GM18502 (cell line): ENCODE measurements at regions not wholly inside any gene's neighbourhood (a gene's known extent, or its start where the extent isn't known, plus 50 kb on each side); places are given as distances from the start of the nearest gene placed in this dataset.
"Not testable (repeated sequence)": the region's sequence is repeated elsewhere in the genome, so short reads cannot be mapped to it uniquely, and the experiment has no call there.

Experiments
- ATAC-seq: cut with Tn5 transposase; IDR thresholded peaks from one replicate; pipeline ENCODE4 v1.9.1; 2021; ENCODE audit warnings: mild to moderate bottlenecking; ENCODE audit not compliant: unreplicated experiment, poor library complexity

DNA sequence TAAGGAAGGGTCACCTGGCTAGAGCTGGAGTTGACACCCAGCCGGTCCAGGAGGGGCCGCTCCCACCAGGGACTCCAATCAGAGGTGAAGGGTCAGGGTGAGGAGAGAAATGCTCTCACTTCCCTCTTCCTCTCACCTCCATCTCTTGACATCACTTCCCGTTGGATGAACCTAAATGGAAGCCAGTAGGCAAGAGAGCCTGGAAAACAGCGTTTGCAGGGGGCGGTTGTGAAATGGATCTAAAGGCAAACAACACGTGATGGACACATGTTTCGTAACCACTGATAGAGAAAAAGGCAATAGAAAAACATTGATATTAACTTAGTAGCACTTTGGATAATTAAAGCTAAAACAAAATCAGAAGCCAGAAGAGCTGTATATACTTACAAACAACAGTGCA is 105.6 kb upstream of the FOXA2 start:
- no peak for ATAC-seq

DNA sequence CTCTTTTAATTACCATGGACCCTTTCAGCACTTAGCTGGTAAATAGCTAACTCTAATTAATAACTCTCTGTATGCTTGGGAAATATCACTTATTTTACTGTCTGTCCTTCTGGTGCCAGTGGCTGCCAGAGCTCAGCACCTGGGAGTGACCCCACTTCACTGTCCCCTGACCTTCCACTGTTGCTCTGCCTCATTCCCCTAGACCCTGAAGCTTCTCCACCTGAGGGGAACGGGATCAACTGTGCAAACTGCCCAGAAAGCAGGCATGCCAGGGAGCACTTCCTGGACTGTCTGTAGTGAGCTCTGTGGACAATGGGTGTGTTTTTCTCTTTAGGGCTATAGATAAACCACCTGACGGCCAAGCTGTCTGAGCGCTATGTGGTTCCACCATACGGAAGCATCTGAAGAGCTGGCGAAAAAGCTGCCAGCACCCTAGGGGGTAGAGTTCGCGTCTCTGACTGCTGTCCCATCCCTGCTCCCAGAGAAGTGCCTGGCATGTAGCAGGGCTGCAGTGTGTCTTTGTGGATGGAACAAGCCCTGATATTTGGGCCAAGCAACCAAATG is 106.3 kb upstream of the FOXA2 start:
- no peak for ATAC-seq

DNA sequence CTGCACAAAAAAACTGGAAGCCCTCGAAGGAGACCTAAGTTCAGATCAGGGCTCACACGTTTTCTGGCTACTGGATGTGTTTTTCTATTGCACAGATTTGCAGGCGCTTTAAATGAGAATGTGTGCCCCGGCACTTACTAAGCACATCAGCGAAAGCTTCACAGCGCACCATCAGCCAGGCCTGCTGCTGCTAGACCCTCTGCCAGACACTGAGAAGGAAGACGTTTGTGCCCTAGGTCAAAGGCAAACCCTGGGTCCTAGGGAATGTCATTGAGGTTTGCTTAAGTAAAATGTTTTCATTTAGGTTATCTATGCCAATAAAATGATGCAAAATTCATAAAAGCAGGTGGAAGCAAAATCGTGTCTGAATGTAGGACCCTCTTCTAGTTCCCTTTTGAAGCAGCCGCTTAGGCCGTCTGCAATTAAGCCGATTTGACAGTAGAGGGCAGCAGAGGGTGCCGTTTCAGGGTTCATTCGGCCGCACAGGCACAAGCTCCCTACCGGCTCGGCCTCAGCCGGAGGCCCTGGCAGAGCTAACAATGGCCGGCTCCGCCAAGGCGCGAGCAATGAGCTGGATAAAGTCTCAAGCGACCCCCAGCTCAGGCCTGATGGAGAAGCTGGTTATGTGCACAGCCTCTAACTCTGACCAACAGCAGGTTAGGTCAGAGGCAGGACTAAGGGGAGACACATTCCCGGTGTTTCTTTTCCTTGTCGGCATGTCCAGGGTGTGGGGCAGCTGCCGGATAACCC is 107.2 kb upstream of the FOXA2 start:
- peak; percentile 59 for ATAC-seq

DNA sequence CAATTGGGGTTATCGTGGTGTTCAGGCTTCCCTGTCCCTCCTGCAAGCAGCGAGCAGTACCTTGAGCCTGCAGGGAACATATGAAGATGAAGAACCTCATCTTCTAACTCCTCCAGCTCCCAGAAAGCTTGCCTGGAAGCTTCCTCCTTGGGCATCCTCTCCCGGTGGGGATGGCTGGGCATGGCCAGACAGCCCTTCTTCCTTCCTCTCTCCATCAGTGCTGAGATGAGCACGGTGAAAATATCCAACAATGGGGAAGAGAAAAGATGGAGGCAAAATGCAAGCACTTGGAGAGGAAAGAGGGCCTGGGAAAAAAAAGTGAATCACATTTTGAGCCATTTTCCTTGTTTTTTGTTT is 107.7 kb upstream of the FOXA2 start:
- no peak for ATAC-seq

DNA sequence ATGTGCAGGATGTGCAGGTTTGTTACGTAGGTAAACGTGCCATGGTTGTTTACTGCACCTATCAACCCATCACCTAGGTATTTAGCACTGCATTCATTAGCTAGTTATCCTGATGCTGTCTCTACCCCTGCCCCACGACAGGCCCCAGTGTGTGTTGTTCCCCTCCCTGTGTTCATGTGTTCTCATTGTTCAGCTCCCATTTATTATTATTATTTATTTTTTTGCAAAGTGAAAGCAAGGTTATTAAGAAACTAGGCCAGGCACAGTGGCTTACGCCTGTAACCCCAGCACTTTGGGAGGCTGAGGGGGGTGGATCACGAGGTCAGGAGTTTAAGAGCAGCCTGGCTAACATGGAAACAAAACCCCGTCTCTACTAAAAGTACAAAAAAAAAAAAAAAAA is 108.2 kb upstream of the FOXA2 start:
- not testable (repeated sequence) for ATAC-seq

DNA sequence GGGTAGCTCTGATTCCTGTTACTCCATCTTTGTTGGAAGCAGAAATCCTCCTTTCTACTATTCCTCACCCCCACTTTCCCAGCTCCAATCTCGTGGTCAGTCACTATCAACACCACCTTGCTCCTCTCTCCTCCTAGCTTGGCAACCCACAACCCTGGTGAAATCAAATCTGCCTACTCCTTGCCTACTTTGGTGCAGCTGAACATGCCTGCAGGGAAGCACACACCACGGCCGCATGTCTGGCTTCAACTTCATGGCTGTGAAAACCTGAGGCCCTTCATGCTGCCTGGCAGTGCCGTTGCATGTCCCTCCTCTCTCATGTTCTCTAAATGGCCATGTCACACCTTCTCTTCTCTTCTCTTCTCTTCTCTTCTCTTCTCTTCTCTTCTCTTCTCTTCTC is 112.4 kb upstream of the FOXA2 start:
- no peak for ATAC-seq

DNA sequence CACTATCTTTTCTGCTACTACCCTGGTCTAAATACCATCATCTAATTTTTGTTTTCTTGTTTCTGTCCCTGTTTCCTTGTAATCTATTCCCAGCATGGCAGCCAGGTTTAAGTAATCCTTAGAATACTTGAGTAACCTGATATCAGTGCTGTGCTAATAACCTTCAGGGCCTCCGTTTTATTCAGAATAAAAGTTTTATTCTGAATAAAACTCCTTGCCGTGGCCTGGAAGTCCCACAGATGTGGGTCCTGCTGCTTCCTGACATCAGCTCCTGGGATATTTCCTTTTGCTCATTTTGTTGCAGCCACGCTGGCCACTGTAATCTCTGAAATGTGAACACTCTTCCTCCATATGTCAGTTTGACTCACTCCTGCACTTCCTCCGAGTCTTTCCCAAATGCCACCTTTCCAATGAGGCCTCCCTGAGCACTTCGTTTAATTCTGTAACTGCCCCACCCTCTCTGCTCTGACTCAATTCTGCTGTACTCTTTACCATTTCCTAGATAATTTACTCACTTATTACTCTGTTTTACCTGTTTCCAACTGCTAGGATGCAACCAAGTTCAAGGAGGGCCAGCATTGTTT is 114.0 kb upstream of the FOXA2 start:
- no peak for ATAC-seq

DNA sequence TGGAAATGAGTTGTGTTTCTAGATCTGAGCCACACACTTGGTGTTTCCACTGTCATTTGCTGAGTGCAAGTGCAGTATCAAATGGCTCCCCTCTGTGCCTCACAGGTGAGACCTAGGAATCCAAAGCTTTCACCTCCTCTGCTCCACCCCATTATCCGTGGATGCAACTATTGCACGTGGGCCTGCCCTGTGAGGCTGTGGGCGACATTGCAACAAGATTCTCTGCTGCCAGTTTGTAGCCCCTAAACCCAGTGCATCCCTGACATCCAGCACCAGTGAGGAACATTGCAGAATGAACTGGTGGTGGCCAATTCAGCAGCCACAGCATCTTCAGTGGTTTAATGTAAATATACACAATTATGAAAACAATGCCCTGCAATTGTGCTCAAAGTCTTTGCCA is 115.0 kb upstream of the FOXA2 start:
- no peak for ATAC-seq

DNA sequence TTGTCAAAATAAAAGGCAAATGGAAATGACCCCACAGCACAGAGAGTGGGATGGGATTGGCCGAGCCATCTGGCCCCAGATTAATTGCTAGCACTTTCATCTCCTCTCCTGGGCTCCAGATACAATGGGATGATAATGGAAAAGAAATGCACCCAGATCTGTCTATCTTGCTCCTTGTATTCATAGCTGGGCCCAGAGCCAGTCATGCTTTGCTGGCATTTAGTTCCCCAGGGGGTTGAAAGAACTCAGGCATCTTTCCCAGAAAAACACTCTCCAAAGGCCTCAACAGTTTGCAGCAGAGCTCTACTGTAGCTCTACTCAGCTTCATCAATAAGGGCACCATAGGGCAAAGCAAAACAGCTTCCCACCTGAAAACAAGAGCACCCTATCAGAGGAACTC is 116.0 kb upstream of the FOXA2 start:
- ATAC-seq: no peak

DNA sequence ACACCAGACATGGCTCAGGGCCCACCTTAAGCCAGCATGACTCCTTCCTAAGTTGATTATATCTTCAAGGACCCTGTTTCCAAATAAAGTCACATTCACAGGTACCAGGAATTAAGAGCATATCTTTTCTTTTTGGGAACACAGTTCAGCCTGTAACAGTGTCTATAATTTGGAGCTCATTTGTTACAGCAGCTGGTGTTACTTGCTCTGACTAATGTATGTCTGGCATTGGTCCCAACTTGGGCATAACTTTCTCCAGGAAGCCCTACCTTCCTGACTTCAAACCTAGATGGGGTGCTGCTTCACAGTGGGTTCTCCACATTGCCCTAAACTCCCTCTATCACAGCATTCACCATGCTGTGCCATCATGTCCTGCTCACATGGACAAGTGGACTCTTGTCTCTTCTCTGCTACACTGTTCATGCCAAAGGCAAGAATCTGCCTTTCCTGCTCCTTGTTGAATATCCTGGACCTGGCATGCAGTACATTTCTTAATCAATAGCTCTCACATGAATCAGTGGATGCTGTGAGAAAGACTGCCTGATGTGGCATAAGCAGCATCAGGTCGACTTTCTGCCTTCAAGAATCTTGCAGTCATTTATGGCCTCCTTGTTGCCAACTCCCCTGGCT is 117.4 kb upstream of the FOXA2 start:
- ATAC-seq: no peak

DNA sequence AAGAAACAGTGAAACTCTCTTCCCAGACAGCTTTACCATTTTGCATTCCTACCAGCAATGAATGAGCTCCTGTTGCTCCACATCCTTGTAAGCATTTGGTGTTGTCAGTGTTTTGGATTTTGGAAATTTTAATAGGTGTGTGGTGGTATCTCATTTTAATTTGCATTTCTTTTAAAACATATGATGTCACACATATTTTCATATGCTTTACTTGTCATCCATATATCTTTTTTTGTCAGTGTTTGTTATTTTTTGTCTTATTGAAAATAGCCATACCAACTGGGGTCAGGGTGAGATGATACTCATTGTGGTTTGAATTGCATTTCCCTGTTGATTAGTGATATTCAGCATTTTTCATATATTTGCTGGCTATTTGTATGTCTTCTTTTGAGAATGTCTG is 119.5 kb upstream of the FOXA2 start:
- no peak for ATAC-seq

DNA sequence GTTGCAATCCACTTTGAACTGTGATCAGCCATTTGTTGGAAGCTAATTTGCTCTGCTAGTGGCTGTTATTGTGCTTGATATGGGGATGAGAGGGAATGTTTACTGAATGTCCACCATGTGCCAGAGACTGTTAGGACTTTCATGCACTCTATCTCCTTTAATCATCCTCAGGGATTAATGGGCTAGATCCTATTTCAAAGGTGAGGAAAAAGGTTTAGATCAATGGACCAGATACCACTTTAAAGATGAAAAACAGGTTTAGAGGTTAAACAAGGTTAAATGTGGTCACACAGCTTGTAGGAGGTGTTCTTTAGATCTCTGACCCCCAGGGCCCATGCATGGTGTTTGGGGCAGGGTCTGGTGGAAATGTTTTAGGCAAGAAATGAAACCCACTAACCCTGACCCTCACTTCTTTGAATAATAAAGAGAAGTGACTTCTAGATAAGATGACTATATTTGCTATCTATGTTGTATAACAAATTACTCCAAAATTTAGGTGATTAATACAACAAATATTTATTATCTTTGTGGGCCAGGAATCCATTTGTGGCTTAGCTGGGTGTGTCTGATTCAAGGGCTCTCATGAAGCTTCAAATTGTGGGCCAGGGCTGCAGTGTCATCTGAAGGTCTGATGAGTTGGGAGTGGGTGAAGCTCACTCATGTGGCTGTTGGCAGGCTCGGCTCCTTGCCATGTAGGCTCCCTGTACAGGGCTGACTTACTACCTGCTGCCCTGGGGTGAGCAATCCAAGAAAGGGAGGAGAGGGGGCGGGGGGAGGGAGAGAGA is 127.8 kb upstream of the FOXA2 start:
- ATAC-seq: no peak

DNA sequence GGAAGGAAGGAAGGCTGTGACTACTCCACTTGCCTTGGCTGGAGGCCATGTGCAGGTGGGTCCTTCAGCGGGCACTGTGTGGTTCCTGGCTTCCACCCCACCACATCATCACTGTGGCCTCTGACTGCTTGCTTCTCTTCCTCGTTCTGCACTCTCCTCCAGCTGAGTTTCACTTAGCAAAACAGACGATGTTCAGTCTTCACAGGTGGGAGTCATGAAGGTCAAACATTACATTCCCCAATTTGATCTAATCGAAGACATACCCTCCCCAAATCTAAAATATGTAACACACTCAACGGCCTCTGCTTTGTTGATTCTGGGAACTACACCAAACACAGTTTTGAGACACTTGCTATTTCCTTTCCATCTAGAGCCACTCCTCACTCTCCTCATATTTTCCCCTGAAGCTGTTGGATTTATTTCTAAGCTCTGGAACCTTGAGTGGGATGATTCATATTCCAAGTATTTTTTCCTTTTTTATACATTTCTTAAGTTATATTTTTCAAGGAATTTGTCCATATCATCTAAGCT is 132.5 kb upstream of the FOXA2 start:
- no peak for ATAC-seq

DNA sequence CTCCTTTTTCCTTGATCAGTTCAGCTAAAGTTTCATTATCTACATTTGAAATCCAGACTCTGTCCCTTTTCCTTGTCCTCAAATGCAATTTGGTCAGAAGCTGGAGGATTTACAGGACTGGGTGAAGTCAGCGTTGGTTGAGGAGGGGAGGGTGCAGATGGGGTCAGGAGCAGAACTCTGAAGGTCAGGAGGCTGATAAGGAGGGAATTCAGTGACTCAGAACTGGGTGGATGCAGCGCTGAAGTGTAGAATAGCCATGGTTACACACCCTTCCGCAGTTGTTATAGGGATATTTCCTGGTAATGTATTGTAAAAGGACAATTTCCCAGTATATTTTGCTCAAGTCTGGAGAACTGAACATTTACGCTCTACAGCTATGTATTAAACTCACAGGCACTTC is 133.1 kb upstream of the FOXA2 start:
- ATAC-seq: no peak

DNA sequence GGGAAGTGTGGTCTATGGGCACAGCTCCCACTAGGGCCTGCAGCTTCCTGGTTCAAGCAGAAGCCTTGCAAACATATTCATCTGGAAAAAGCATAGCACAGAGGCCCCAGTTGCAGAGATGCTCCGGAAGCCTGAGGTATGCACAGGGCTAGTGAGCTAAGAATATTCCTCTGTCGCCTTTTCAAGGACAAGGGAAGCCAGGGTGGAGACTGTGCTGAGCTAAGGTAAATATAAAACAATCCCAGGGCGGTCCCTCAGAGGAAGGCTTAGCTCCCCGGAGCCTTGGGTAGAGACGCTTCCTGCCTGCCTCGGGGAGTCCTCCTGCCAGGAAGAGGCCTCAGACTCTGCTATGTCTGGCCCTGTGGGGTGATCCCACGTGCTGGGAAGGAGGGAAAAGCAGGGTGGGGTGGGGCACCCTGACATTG is 134.8 kb upstream of the FOXA2 start:
- no peak for ATAC-seq

DNA sequence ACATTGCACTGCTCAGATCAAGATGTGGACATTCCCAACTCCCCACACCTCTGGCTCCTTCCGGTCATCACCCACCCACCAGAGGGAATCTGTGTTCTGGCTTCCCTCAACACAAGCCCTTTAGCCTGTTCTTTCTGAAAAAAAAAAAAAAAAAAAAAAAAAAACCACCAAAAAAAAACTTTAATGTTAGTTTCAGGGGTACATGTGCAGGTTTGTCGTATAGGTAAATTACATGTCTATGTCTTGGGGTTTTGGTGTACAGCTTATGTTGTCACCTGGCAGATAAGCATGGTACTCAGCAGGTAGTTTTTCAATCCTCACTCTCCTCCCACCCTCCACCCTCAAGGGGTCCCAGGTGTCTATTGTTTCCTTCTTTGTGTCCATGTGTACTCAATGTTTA is 135.8 kb upstream of the FOXA2 start:
- no peak for ATAC-seq

DNA sequence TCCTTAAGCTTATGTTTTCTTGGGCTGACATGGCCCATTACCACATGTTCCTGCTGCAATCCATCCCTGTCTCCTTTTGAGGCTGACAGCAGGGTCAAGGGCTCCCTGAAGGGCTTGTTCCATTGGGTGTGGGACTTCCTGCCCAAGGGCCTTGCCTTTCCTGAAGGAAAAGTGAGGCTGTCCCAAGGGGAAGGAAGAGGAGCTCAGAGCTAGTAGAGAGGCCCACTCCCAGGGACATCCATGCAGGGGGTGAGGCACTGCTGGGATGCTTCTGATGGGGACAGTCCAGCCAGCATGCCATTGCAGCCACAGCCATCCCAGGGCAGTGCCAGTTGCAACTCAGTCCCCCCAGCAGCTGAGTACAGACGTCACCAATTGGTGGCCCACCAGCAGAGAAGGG is 138.4 kb upstream of the FOXA2 start:
- ATAC-seq: no peak

DNA sequence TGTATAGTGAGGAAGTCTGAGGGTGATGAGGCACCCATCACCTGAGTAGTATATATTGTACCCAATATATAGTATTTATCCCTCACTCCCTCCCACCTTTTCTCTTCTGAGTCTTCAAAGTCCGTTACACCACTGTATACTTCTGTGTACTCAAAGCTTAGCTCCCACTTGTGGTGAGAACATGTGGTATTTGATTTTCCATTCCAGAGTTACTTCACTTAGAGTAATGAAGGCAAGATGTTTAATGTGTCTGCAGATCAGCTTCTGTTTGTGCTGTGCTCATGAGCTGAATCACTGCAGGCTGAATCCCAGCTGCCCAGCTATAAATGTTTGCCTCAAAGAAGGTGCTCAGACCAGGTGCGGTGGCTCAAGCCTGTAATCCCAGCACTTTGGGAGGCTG is 139.3 kb upstream of the FOXA2 start:
- no peak for ATAC-seq

DNA sequence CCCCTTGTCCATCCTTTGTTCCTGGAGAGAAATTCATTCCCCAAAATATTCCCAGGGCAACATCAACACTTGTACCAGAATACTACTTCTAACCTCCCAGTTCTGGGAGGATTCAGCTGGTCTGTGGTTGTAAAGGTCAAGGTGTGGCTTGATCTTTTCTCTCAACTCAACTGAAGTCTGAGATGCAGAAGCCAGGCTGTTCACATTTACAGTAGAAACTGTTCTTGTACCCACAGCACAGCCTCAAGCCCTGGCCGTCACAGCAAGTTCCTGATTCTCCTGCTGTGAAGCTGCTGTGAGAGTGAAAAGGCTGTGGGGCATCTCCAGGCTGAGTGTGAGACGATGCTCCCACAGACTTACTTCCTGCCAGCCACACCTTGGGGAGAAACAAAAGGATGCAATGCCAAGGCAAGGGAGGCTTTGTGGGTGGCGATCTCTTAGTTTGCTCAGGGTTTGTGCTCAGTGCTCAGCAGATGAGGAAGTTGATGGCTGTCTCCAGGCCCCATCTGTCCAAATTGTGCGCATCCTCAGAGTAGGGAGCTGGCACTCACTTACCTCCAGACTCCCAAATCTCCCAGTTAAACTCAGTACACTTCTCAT is 143.9 kb upstream of the FOXA2 start:
- ATAC-seq: no peak

DNA sequence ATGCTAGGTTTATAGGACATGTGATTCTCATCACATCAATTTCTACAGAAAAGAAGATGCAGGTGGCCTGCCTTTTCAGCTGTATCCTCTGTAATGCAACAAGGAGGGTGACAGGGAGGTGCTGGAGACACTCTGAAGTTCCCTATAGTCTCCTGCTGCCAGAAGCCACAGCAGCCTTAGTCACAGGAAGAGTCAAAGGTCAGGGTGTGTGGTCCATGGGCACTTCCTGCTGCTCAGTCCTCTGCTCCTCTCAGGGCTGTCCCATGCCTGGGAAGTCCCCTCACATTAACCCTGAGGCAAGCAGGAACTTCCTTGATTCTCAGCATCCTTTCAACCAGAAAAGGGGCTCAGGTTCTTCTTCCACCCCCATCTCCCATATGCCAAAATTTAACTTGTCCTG is 144.8 kb upstream of the FOXA2 start:
- ATAC-seq: no peak
